T-helper 2 cell treated with Interferon-gamma antibody and Interleukin-4, amounts not matched to agents 5 μg/mL and 100 μg/mL, for 36 hours (primary cell): ENCODE measurements at regions not wholly inside any gene's neighbourhood (a gene's known extent, or its start where the extent isn't known, plus 50 kb on each side); places are given as distances from the start of the nearest gene placed in this dataset.
"Not testable (repeated sequence)": the region's sequence is repeated elsewhere in the genome, so short reads cannot be mapped to it uniquely, and the experiment has no call there.

Experiments
- DNase-seq: peaks from one replicate; pipeline ENCODE4 v3.0.0; 2021; ENCODE audit warnings: low spot score
- H3K27ac Mint-ChIP-seq: one replicate; pipeline ENCODE4 v1.8.0; 2021; ENCODE audit warnings: mild to moderate bottlenecking, mixed read lengths
- H3K27me3 Mint-ChIP-seq: one replicate; pipeline ENCODE4 v1.8.0; 2021; ENCODE audit warnings: low read depth, mixed read lengths
- H3K36me3 Mint-ChIP-seq: one replicate; pipeline ENCODE4 v1.8.0; 2021; ENCODE audit warnings: low read depth, mixed read lengths
- H3K4me1 Mint-ChIP-seq: one replicate; pipeline ENCODE4 v1.8.0; 2021; ENCODE audit warnings: low read depth, mixed read lengths
- H3K4me3 Mint-ChIP-seq: one replicate; pipeline ENCODE4 v1.8.0; 2022; ENCODE audit warnings: mild to moderate bottlenecking, moderate library complexity, mixed read lengths
- H3K9me3 Mint-ChIP-seq: one replicate; pipeline ENCODE4 v1.8.0; 2021; ENCODE audit warnings: mixed read lengths

GRCh38 chrX:55919367-55920221 is 202.0 kb downstream of the RRAGB start:
- Mint-ChIP-seq H3K36me3 (no peaks in the 10 kb centered on the region), H3K9me3 (peaks cover 5% of the 10 kb centered on the region), H3K4me3 (no peak overlapping the region), H3K27me3 (no peaks in the 10 kb centered on the region), H3K4me1 (no peaks in the 10 kb centered on the region), H3K27ac (no peak overlapping the region)
- DNase-seq, result no peak

DNA sequence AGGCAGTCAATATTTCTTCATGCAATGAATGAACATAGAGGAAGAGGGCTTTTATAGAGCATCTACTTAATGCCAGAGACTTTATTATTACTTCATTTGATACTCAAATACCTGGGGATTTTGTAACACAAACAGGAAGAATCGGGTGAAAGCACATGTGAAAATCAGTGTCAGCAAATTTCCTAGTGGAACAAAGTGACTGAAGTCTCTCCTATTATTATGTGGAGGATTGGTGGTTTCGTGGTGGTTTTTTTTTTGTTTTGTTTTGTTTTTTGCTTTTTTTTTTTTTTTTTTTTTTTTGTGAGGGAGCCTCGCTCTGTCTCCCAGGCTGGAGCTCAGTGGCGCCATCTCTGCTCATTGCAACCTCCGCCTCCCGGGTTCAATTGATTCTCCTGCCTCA is 207.0 kb downstream of the RRAGB start:
- DNase-seq, result no peak
- Mint-ChIP-seq H3K9me3 (no peaks in the 10 kb centered on the region), H3K4me3 (no peak overlapping the region), H3K27ac (no peak overlapping the region), H3K27me3 (no peaks in the 10 kb centered on the region), H3K4me1 (no peaks in the 10 kb centered on the region), H3K36me3 (no peaks in the 10 kb centered on the region)

- H3K4me1 Mint-ChIP-seq, H3K36me3 Mint-ChIP-seq, H3K9me3 Mint-ChIP-seq, H3K27me3 Mint-ChIP-seq, DNase-seq, H3K27ac Mint-ChIP-seq, H3K4me3 Mint-ChIP-seq: not testable (repeated sequence)
Measured at GRCh38 chrX:55928529-55928928, 211.0 kb downstream of the RRAGB start.
